PFSK-1 (cell line): ENCODE measurements at regions not wholly inside any gene's neighbourhood (a gene's known extent, or its start where the extent isn't known, plus 50 kb on each side); places are given as distances from the start of the nearest gene placed in this dataset.

Experiments used
- FOXP2 ChIP-seq: optimal IDR thresholded peaks from 2 replicates; pipeline ENCODE3; 2011; ENCODE audit warnings: borderline replicate concordance, control low read depth, inconsistent platforms; ENCODE audit not compliant: insufficient read depth; ENCODE audit errors: extremely low read length, extremely low read depth
- POLR2AphosphoS5 ChIP-seq: IDR thresholded peaks from 2 replicates; pipeline ENCODE4 v1.6.1; 2012; ENCODE audit warnings: low read depth, mild to moderate bottlenecking, control low read depth, low read length, moderate library complexity
- REST ChIP-seq, 2 experiments: IDR thresholded peaks; 2 replicates each; pipeline versions ENCODE4 v1.6.1 to v1.8.0; 2011 to 2012; ENCODE audit warnings: low read depth in 2 of 2, low read length in 2 of 2, control low read depth in 1 of 2, inconsistent platforms in 1 of 2, mild to moderate bottlenecking in 1 of 2, moderate library complexity in 1 of 2; ENCODE audit not compliant: insufficient read depth in 1 of 2
- SIN3A ChIP-seq: IDR thresholded peaks from 2 replicates; pipeline ENCODE4 v1.6.1; 2012; ENCODE audit warnings: mild to moderate bottlenecking, low read length, moderate library complexity, borderline replicate concordance; ENCODE audit not compliant: insufficient read depth
- TAF1 ChIP-seq: IDR thresholded peaks from 2 replicates; pipeline ENCODE4 v1.6.1; 2012; ENCODE audit warnings: low read length, control low read depth, borderline replicate concordance; ENCODE audit not compliant: insufficient read depth

- TF ChIP-seq FOXP2 (no peak), SIN3A (no peak), TAF1 (no peak), REST (IDR thresholded peaks at IDR 0.05; ENCODE audit: insufficient read depth in 1 of 2, low read depth in 2 of 2, low read length in 2 of 2) (no peak), POLR2AphosphoS5 (no peak)
Observed at GRCh38 chr18:35778850-35779627, 193.4 kb upstream of the RMP24 start.

GRCh38 chr18:35780937-35781336, 191.5 kb upstream of the RMP24 start:
- TF ChIP-seq TAF1 = no peak
- TF ChIP-seq REST (IDR thresholded peaks at IDR 0.05; ENCODE audit: insufficient read depth in 1 of 2, low read depth in 2 of 2, low read length in 2 of 2) = no peak
- TF ChIP-seq FOXP2 = no peak
- TF ChIP-seq POLR2AphosphoS5 = no peak
- no peak for TF ChIP-seq SIN3A

GRCh38 chr18:35782926-35783325, 189.6 kb upstream of the RMP24 start:
- no peak for TF ChIP-seq FOXP2
- no peak for TF ChIP-seq TAF1
- no peak for TF ChIP-seq POLR2AphosphoS5
- no peak for TF ChIP-seq SIN3A
- TF ChIP-seq REST (IDR thresholded peaks at IDR 0.05; ENCODE audit: insufficient read depth in 1 of 2, low read depth in 2 of 2, low read length in 2 of 2) = no peak

GRCh38 chr18:35786365-35787042, 186.0 kb upstream of the RMP24 start:
- TF ChIP-seq SIN3A (no peak), POLR2AphosphoS5 (no peak), REST (IDR thresholded peaks at IDR 0.05; ENCODE audit: insufficient read depth in 1 of 2, low read depth in 2 of 2, low read length in 2 of 2) (no peak), TAF1 (no peak)
